ENCODE measurements at regions not wholly inside any gene's neighbourhood (a gene's known extent, or its start where the extent isn't known, plus 50 kb on each side); places are given as distances from the start of the nearest gene placed in this dataset.

- no peak for TF ChIP-seq CTCF (conservative IDR thresholded peaks at IDR 0.05; ENCODE audit: control insufficient read depth, insufficient read depth, low read depth, low read length)
- H3K4me3 ChIP-seq (ENCODE audit: control insufficient read depth, low read depth, low read length), result no peak overlapping the region
- DNase-seq (ENCODE audit: low read depth), result no peak
These were observed 581.2 kb downstream of the PTPRC start for GRCh38 chr1:199220031-199220430.

- TF ChIP-seq CTCF (conservative IDR thresholded peaks at IDR 0.05; ENCODE audit: control insufficient read depth, insufficient read depth, low read depth, low read length), result no peak
- no peak for DNase-seq (ENCODE audit: low read depth)
These were observed 582.7 kb downstream of the PTPRC start for GRCh38 chr1:199221371-199222150.

GRCh38 chr1:199223936-199224335 is 585.1 kb downstream of the PTPRC start:
- TF ChIP-seq CTCF (conservative IDR thresholded peaks at IDR 0.05; ENCODE audit: control insufficient read depth, insufficient read depth, low read depth, low read length), result no peak
- no peak overlapping the region for H3K4me3 ChIP-seq (ENCODE audit: control insufficient read depth, low read depth, low read length)
- DNase-seq (ENCODE audit: low read depth), result peak; percentile 10

More at GRCh38 chr1:199221371-199222150, 582.7 kb downstream of the PTPRC start:
- H3K4me3 ChIP-seq (ENCODE audit: control insufficient read depth, low read depth, low read length), result no peak overlapping the region

- DNase-seq (ENCODE audit: low read depth), result peak; percentile 52
- no peak overlapping the region for H3K4me3 ChIP-seq (ENCODE audit: control insufficient read depth, low read depth, low read length)
- TF ChIP-seq CTCF (conservative IDR thresholded peaks at IDR 0.05; ENCODE audit: control insufficient read depth, insufficient read depth, low read depth, low read length), result no peak
These were observed 587.3 kb downstream of the PTPRC start for GRCh38 chr1:199226163-199226562.

GRCh38 chr1:199242147-199242546 is 603.3 kb downstream of the PTPRC start:
- no peak overlapping the region for H3K4me3 ChIP-seq (ENCODE audit: control insufficient read depth, low read depth, low read length)
- no peak for DNase-seq (ENCODE audit: low read depth)
- no peak for TF ChIP-seq CTCF (conservative IDR thresholded peaks at IDR 0.05; ENCODE audit: control insufficient read depth, insufficient read depth, low read depth, low read length)

- no peak for TF ChIP-seq CTCF (conservative IDR thresholded peaks at IDR 0.05; ENCODE audit: control insufficient read depth, insufficient read depth, low read depth, low read length)
- no peak for DNase-seq (ENCODE audit: low read depth)
- H3K4me3 ChIP-seq (ENCODE audit: control insufficient read depth, low read depth, low read length), result no peak overlapping the region
These were observed 603.8 kb downstream of the PTPRC start for GRCh38 chr1:199242601-199243000.

All from fibroblast of mammary gland (primary cell).